Vagina (tissue), 2 donors: ENCODE measurements at regions not wholly inside any gene's neighbourhood (a gene's known extent, or its start where the extent isn't known, plus 50 kb on each side); places are given as distances from the start of the nearest gene placed in this dataset.

Experiments used
- CTCF ChIP-seq, 3 experiments: fragments of 450-650 bp in 2 of 3; fragments of 200-600 bp in 1 of 3; sonication (generic) in 1 of 3; IDR thresholded peaks; one replicate each; pipeline ENCODE4 v1.5.1; 2017 to 2019; ENCODE audit warnings: antibody characterized with exemption in 3 of 3, mild to moderate bottlenecking in 2 of 3, moderate library complexity in 2 of 3
- POLR2A ChIP-seq, 2 donors: fragments of 450-650 bp; IDR thresholded peaks; one replicate each; pipeline ENCODE4 v1.6.1; 2017; ENCODE audit warnings: antibody characterized with exemption in 2 of 2, mild to moderate bottlenecking in 2 of 2, moderate library complexity in 2 of 2
- POLR2AphosphoS5 ChIP-seq, 2 donors: sonication (generic); formaldehyde crosslinking; IDR thresholded peaks; one replicate each; pipeline ENCODE4 v1.9.0; 2017; ENCODE audit warnings: antibody characterized with exemption in 2 of 2, mild to moderate bottlenecking in 2 of 2, low read depth in 1 of 2; ENCODE audit not compliant: insufficient read depth in 1 of 2

GRCh38 chr7:42768045-42768444, 143.8 kb downstream of the C7orf25 start:
- TF ChIP-seq POLR2A (IDR thresholded peaks at IDR 0.05) (no peak), CTCF (IDR thresholded peaks at IDR 0.05) (no peak), POLR2AphosphoS5 (IDR thresholded peaks at IDR 0.05; ENCODE audit: insufficient read depth in 1 of 2, low read depth in 1 of 2) (no peak)
